Left ventricle myocardium inferior (tissue), 1 donor: ENCODE measurements at regions not wholly inside any gene's neighbourhood (a gene's known extent, or its start where the extent isn't known, plus 50 kb on each side); places are given as distances from the start of the nearest gene placed in this dataset.
"Not testable (repeated sequence)": the region's sequence is repeated elsewhere in the genome, so short reads cannot be mapped to it uniquely, and the experiment has no call there.

ENCODE experiments used
- DNase-seq: peaks from one replicate; pipeline ENCODE4 v3.0.0-alpha.2; 2020
- H3K27ac ChIP-seq: fragments of 200-600 bp; replicated peaks from 2 replicates; pipeline ENCODE4 v1.8.0; 2021
- H3K27me3 ChIP-seq: fragments of 200-600 bp; 2 replicates; pipeline ENCODE4 v1.8.0; 2021; ENCODE audit warnings: low read depth
- H3K36me3 ChIP-seq: fragments of 200-600 bp; 2 replicates; pipeline ENCODE4 v1.8.0; 2021
- H3K4me1 ChIP-seq: fragments of 200-600 bp; 2 replicates; pipeline ENCODE4 v1.8.0; 2021
- H3K4me3 ChIP-seq: fragments of 200-600 bp; 2 replicates; pipeline ENCODE4 v1.8.0; 2021; ENCODE audit warnings: mild to moderate bottlenecking, moderate library complexity
- H3K9me3 ChIP-seq: fragments of 200-600 bp; replicated peaks from 2 replicates; pipeline ENCODE4 v1.8.0; 2021
- CTCF ChIP-seq: fragments of 200-600 bp; IDR thresholded peaks from 2 replicates; pipeline ENCODE4 v1.8.0; 2021; ENCODE audit warnings: antibody characterized with exemption, mild to moderate bottlenecking, borderline replicate concordance
- intact Hi-C: fragments of 100-400 bp; cut with micrococcal nuclease; formaldehyde crosslinking; loops from one replicate; pipeline ENCODE4 v1.11.0; 2022
- donor health status: DM: no; HTN: yes; CAD: no; lungs with severe emphysema.

DNA sequence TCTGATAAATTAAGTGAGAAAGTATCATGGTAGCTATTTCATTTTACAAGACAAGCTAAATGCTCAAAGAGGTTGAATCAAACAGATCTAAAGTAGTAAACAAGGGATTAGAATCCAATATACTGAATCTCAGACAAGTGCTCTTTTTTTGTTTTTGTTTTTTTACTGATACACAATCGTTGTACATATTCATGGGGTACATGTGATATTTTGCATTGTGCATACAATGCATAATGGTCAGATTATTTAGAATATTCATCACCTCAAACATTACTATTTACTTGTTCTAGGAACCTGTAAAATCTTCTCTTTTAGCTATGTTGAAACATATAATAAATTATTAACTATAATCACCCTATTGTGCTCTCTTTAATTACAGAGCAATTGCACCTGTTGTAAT lies 57.0 kb upstream of the HCRTR2 start:
- H3K4me3 ChIP-seq, result no peak overlapping the region
- no peaks in the 10 kb centered on the region for H3K27me3 ChIP-seq
- TF ChIP-seq CTCF, result no peak
- no peak overlapping the region for H3K27ac ChIP-seq
- no peak for DNase-seq
- intact Hi-C loops, result no loop called here
- no peaks in the 10 kb centered on the region for H3K36me3 ChIP-seq
- peaks cover 47% of the 10 kb centered on the region for H3K9me3 ChIP-seq
- H3K4me1 ChIP-seq, result no peaks in the 10 kb centered on the region

DNA sequence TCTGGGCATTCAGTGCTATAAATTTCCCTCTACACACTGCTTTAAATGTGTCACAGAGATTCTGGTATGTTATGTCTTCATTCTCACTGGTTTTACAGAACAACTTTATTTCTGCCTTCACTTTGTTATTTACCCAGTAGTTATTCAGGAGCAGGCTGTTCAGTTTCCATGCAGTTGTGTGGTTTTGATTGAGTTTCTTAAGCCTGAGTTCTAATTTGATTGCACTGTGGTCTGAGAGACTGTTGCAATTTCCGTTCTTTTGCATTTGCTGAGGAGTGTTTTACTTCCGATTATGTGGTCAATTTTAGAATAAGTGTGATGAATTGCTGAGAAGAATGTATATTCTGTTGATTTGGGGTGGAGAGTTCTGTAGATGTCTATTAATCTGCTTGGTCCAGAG lies 50.1 kb upstream of the HCRTR2 start:
- H3K36me3 ChIP-seq, H3K27me3 ChIP-seq, H3K4me3 ChIP-seq, H3K4me1 ChIP-seq, H3K27ac ChIP-seq, DNase-seq, intact Hi-C loops: not testable (repeated sequence)
- peaks cover 66% of the 10 kb centered on the region for H3K9me3 ChIP-seq
